Fibroblast of mammary gland (primary cell): ENCODE measurements at regions not wholly inside any gene's neighbourhood (a gene's known extent, or its start where the extent isn't known, plus 50 kb on each side); places are given as distances from the start of the nearest gene placed in this dataset.

Source experiments
- DNase-seq: peaks from one replicate; pipeline ENCODE4 v3.0.0-alpha.2; 2010; ENCODE audit warnings: low read depth
- H3K4me3 ChIP-seq: 2 replicates; pipeline ENCODE4 v1.5.1; 2011; ENCODE audit warnings: low read depth, mild to moderate bottlenecking, low read length, moderate library complexity; ENCODE audit not compliant: control insufficient read depth
- TF ChIP-seq, protein P1 (sequence below): conservative IDR thresholded peaks from 2 replicates; pipeline ENCODE4 v1.5.1; 2011; ENCODE audit warnings: low read depth, low read length, inconsistent platforms; ENCODE audit not compliant: control insufficient read depth, insufficient read depth

GRCh38 chrX:39519566-39520301 is 578.0 kb downstream of the BCOR start:
- no peak overlapping the region for H3K4me3 ChIP-seq
- TF ChIP-seq, protein P1, sequence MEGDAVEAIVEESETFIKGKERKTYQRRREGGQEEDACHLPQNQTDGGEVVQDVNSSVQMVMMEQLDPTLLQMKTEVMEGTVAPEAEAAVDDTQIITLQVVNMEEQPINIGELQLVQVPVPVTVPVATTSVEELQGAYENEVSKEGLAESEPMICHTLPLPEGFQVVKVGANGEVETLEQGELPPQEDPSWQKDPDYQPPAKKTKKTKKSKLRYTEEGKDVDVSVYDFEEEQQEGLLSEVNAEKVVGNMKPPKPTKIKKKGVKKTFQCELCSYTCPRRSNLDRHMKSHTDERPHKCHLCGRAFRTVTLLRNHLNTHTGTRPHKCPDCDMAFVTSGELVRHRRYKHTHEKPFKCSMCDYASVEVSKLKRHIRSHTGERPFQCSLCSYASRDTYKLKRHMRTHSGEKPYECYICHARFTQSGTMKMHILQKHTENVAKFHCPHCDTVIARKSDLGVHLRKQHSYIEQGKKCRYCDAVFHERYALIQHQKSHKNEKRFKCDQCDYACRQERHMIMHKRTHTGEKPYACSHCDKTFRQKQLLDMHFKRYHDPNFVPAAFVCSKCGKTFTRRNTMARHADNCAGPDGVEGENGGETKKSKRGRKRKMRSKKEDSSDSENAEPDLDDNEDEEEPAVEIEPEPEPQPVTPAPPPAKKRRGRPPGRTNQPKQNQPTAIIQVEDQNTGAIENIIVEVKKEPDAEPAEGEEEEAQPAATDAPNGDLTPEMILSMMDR = no peak
- no peak for DNase-seq

DNA sequence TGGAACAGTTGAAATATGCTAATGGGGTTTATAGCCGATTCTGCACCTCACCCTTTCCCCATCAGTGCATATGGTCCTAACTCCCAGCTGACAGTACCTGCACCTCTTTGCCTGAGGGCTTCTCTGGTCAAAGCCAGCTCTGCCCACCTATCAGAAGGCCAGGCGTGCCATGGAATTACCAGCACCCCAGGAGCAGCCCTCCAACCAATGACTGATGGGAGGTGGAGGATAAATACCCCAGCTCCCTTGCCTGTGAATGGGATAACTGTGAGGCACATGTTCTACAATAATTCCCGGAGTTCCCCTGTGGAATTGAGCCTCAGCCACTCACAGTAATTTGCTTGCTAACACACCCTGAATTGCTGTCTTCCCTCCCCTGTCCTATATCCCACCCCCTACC is 572.0 kb downstream of the BCOR start:
- TF ChIP-seq, protein P1 = no peak
- no peak overlapping the region for H3K4me3 ChIP-seq
- no peak for DNase-seq

DNA sequence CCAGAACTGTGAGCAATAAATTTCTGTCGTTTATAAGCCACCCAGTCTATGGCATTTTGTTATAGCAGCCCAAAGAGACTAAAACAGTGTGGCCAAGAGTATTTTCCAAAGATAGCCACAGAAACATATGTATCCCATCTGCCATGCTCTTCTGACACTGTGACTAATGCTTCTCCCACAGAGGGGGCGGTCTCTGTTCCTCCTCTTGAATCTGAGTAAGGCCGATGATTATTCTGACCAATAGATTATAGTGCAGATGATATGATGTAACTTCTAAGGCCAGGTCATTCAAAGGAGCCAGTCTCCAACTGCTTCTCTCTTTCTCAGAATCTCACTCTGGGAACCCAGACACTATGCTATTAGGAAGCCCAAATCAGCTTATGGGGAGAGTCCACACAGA is 570.7 kb downstream of the BCOR start:
- no peak overlapping the region for H3K4me3 ChIP-seq
- DNase-seq = peak; percentile 79
- TF ChIP-seq, protein P1 = no peak

- no peak overlapping the region for H3K4me3 ChIP-seq
- no peak for DNase-seq
- TF ChIP-seq, protein P1 = no peak
These were observed 569.4 kb downstream of the BCOR start for GRCh38 chrX:39528161-39528916.

DNA sequence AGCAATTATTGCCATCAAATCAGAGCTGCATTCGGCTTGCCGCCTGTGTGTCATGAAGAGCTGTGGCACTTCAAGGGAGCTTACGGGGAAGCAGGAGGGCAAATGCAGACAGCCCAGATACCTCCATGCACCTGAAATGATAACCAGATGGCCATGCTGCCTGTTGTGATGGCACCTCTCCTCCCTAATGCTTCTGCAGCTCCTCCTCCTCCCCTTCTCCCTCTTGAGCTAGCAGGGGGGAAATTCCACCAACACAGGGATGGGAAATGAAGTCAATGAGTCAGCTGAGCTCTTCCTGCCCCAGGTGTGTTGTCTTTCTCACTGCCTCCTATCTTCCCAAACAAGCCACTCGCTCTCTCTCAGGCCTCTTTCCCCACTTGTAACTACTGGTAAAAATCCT is 565.0 kb downstream of the BCOR start:
- DNase-seq = no peak
- TF ChIP-seq, protein P1 = no peak
- no peak overlapping the region for H3K4me3 ChIP-seq

DNA sequence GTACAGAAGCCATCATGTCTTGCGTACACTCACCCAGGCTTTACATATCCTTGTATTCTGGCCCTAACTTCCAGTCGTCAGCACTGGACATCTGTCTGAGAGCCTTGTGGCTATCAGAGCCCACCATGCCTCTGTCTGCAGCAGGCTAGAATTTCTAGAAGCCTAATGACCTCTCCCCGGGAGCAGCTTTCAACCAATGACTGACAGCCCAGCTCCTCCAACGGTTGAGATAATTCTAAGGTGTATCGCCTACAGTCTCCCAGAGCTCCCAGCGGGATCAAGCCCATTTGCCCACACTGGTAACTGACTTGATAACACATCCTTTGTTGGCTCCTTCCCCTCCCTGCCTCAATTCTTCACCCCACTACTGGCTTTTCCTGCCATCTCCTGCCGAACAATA is 562.8 kb downstream of the BCOR start:
- DNase-seq = no peak
- TF ChIP-seq, protein P1 = no peak
- no peak overlapping the region for H3K4me3 ChIP-seq

- TF ChIP-seq, protein P1 = no peak
- no peak overlapping the region for H3K4me3 ChIP-seq
- DNase-seq = no peak
These were observed 561.5 kb downstream of the BCOR start for GRCh38 chrX:39536211-39536610.
